ENCODE measurements at regions not wholly inside any gene's neighbourhood (a gene's known extent, or its start where the extent isn't known, plus 50 kb on each side); places are given as distances from the start of the nearest gene placed in this dataset.

DNA sequence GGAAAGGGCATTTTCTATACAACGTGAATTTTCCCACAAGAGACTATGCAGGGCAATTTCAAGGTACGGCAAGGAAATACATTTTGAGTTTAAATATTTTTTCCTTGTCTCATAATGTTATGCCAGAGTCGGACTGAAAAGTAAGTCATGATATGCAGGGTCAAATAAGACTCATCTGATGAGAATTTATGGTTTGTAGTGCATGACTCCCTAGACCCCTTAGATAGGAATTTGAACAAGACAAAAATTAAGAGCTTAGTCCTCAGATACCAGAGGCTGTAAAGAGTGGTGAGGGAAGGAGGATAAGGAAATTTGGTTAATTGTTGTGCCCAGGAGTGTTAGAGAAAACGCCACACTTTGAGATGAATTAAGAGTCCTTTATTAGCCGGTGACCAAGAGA lies 616.6 kb downstream of the XPNPEP1 start:
- TF ChIP-seq EZH2 (IDR thresholded peaks at IDR 0.05; ENCODE audit: borderline replicate concordance, insufficient read depth, low read length, poor library complexity, severe bottlenecking) (no peak), EP300 (conservative IDR thresholded peaks at IDR 0.05; ENCODE audit: poor library complexity, severe bottlenecking) (no peak), REST (IDR thresholded peaks at IDR 0.05; ENCODE audit: borderline replicate concordance) (no peak), POLR2AphosphoS5 (IDR thresholded peaks at IDR 0.05) (no peak), RAD21 (conservative IDR thresholded peaks at IDR 0.05) (no peak), MXI1 (conservative IDR thresholded peaks at IDR 0.05; ENCODE audit: poor library complexity, severe bottlenecking) (no peak)
- TF ChIP-seq, protein P1, sequence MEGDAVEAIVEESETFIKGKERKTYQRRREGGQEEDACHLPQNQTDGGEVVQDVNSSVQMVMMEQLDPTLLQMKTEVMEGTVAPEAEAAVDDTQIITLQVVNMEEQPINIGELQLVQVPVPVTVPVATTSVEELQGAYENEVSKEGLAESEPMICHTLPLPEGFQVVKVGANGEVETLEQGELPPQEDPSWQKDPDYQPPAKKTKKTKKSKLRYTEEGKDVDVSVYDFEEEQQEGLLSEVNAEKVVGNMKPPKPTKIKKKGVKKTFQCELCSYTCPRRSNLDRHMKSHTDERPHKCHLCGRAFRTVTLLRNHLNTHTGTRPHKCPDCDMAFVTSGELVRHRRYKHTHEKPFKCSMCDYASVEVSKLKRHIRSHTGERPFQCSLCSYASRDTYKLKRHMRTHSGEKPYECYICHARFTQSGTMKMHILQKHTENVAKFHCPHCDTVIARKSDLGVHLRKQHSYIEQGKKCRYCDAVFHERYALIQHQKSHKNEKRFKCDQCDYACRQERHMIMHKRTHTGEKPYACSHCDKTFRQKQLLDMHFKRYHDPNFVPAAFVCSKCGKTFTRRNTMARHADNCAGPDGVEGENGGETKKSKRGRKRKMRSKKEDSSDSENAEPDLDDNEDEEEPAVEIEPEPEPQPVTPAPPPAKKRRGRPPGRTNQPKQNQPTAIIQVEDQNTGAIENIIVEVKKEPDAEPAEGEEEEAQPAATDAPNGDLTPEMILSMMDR (IDR thresholded peaks at IDR 0.05; ENCODE audit: poor library complexity, severe bottlenecking): no peak
